Heart right ventricle (tissue), 16 donors: ENCODE measurements at regions not wholly inside any gene's neighbourhood (a gene's known extent, or its start where the extent isn't known, plus 50 kb on each side); places are given as distances from the start of the nearest gene placed in this dataset.
"Not testable (repeated sequence)": the region's sequence is repeated elsewhere in the genome, so short reads cannot be mapped to it uniquely, and the experiment has no call there.

ENCODE experiments used
- ATAC-seq, 8 donors: fragments of 200-7000 bp; cut with Tn5 transposase; one replicate each; pipeline ENCODE4 v1.9.1; 2020; ENCODE audit warnings: mild to moderate bottlenecking in 8 of 8, moderate library complexity in 8 of 8, moderate number of reproducible peaks in 1 of 8
- DNase-seq, 2 donors: peaks; one replicate each; pipeline ENCODE4 v3.0.0-alpha.2; 2020
- H3K27ac ChIP-seq, 10 donors: fragments of 200-600 bp; sonication (generic) in 2 of 10; one replicate each; pipeline versions ENCODE4 v1.5.0 to v1.8.0; 2020 to 2022; ENCODE audit warnings: mild to moderate bottlenecking in 3 of 10
- H3K27me3 ChIP-seq, 7 donors: fragments of 200-600 bp; one replicate each; pipeline ENCODE4 v1.8.0; 2021 to 2022; ENCODE audit warnings: mild to moderate bottlenecking in 2 of 7
- H3K36me3 ChIP-seq, 9 donors: fragments of 200-600 bp; sonication (generic) in 1 of 9; one replicate each; pipeline versions ENCODE4 v1.5.0 to v1.8.0; 2020 to 2022; ENCODE audit warnings: mild to moderate bottlenecking in 2 of 9
- H3K4me1 ChIP-seq, 9 donors: fragments of 200-600 bp; sonication (generic) in 1 of 9; one replicate each; pipeline versions ENCODE4 v1.5.0 to v1.8.0; 2020 to 2022; ENCODE audit warnings: mild to moderate bottlenecking in 4 of 9
- H3K4me3 ChIP-seq, 10 donors: fragments of 200-600 bp; sonication (generic) in 2 of 10; one replicate each; pipeline versions ENCODE4 v1.5.0 to v1.8.0; 2020 to 2022; ENCODE audit warnings: mild to moderate bottlenecking in 7 of 10, moderate library complexity in 2 of 10
- H3K9me3 ChIP-seq, 11 donors: fragments of 200-600 bp in 10 of 11; sonication (generic) in 2 of 11; one replicate each; pipeline versions ENCODE4 v1.5.0 to v1.8.0; 2013 to 2022; ENCODE audit warnings: mild to moderate bottlenecking in 2 of 11, control low read depth in 1 of 11, moderate library complexity in 1 of 11
- WGBS, 2 donors: extraction: QIAGEN DNeasy Blood & Tissue Kit; methylation state at CpG; one replicate each; pipeline ENCODE4 v1.1.7; 2013; ENCODE audit warnings: inconsistent platforms in 1 of 2; 5-methylcytosine and 5-hydroxymethylcytosine counted together
- intact Hi-C, 10 donors: fragments of 100-400 bp; cut with DNase I; formaldehyde crosslinking; loops; one replicate each; pipeline versions ENCODE4 v1.11.1 to v1.14.2; 2022
- TF ChIP-seq, protein P1 (sequence below), 9 donors: fragments of 200-600 bp; sonication (generic) in 2 of 9; IDR thresholded peaks; one replicate each; pipeline versions ENCODE4 v1.5.0 to v1.8.0; 2021 to 2022; ENCODE audit warnings: antibody characterized with exemption in 9 of 9, mild to moderate bottlenecking in 5 of 9, moderate library complexity in 1 of 9
- donor health status: Arrhythmogenic right ventricular cardiomyopathy.
- donor health status: ischemic (EF 13 %, LVEDD 7.1; RV severe dilation, severe dysfunction).
- donor health status: healthy with polysubstance abuse.
- donor health status: DM: no; HTN: yes; CAD: no.
- donor health status: DM: no; HTN: no; CAD: no.
- donor health status: ischemic (EF 25% LVEDD 6.9; RV normal size, moderate dysfunction).
- donor health status: ischemic (EF 25% LVEDD 5.7; RV mildly dilated, moderate dysfunction).
- donor health status: healthy.
- donor health status: DM: yes; HTN: yes; CAD: no.
- donor health status: Ischemic cardiomyopathy.
- donor health status: ischemic (EF 35%, LVEDD 5.7; RV mildly dilated, moderate dysfunction).
- donor health status: nonischemic (EF 11% LVEDD 7.7; RV severe dilation, severe dysfunction).
- donor health status: DM: yes; HTN: yes; CAD: no.
- donor health status: PGD.
- donor health status: ischemic (EF 29% LVEDD 5.4; RV normal size, mild dysfunction).
- donor health status: nonischemic (EF 23%, LVEDD 6.1; RV moderate dilation, normal function).

DNA sequence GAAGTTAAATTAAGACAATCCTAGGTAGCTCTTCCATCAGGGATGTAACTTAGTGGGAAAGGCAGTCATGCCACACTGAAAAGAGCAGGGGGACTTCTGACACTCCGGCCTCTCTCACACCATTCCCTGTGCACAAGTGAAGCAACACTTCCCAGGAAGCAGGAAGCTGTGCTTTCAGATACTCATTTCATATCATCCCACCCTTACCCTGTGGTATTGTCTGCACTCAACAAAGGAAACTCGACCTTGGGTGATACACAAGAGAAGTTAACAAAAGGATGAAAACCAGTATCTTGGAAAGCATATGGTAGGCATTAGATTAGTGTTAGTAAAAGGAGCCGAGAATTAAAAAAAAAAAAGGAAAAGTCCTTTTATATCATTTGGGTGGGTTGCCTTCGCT is 61.3 kb upstream of the MDM1 start:
- no peaks in the 10 kb centered on the region for H3K36me3 ChIP-seq
- intact Hi-C loops = no loop called here
- H3K9me3 ChIP-seq = peaks cover 0 to 12% (median 6%) of the 10 kb centered on the region in 11 donors
- H3K4me1 ChIP-seq = peaks cover 0 to 5% (median 0%) of the 10 kb centered on the region in 9 donors
- ATAC-seq (no peak), DNase-seq (no peak)
- no peaks in the 10 kb centered on the region for H3K27me3 ChIP-seq
- H3K4me3 ChIP-seq = no peak overlapping the region
- TF ChIP-seq, protein P1, sequence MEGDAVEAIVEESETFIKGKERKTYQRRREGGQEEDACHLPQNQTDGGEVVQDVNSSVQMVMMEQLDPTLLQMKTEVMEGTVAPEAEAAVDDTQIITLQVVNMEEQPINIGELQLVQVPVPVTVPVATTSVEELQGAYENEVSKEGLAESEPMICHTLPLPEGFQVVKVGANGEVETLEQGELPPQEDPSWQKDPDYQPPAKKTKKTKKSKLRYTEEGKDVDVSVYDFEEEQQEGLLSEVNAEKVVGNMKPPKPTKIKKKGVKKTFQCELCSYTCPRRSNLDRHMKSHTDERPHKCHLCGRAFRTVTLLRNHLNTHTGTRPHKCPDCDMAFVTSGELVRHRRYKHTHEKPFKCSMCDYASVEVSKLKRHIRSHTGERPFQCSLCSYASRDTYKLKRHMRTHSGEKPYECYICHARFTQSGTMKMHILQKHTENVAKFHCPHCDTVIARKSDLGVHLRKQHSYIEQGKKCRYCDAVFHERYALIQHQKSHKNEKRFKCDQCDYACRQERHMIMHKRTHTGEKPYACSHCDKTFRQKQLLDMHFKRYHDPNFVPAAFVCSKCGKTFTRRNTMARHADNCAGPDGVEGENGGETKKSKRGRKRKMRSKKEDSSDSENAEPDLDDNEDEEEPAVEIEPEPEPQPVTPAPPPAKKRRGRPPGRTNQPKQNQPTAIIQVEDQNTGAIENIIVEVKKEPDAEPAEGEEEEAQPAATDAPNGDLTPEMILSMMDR (IDR thresholded peaks at IDR 0.05) = no peak
- H3K27ac ChIP-seq = no peak overlapping the region
- 65 to 70% methylated on average over 4 of the region's 4 CpGs for WGBS, 2 donors

DNA sequence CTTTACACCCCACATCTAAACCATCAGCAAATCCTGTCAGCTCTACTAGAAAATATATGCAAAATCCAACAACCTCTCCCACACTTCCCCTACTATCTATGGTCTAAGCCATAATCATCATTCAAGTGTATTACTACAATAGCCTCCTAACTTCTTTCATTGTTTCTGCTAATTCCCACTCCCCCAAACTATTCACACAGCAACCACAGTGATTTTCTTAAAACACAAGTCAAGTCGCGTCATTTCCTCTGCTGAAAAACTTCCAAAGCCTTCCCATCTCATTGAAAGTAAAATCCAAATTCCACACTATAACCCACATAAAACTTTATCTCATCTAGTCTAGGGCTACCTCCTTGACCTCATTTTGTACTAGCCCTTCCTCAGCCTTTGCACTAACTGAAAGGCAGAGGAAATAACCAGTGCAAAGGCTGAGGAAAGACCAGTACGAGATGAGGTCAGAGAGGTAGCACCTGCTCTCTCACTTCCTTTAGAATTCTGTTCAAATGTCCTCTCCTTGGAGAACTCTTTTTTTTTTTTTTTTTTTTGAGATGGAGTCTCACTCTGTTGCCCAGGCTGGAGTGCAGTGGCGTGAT is 65.5 kb upstream of the MDM1 start:
- Histone ChIP-seq H3K27me3 (no peaks in the 10 kb centered on the region), H3K4me1 (peaks cover 0 to 15% (median 4%) of the 10 kb centered on the region in 9 donors), H3K27ac (no peak overlapping the region), H3K36me3 (no peaks in the 10 kb centered on the region), H3K4me3 (no peak overlapping the region), H3K9me3 (no peaks in the 10 kb centered on the region)
- ATAC-seq (peak in 2 of 8 donors; percentile 42 to 54), DNase-seq (no peak)
- TF ChIP-seq, protein P1 (IDR thresholded peaks at IDR 0.05) = no peak
- intact Hi-C loops = no loop called here
- whole genome bisulfite sequencing, 2 donors = 72 to 80% methylated on average over 4 of the region's 4 CpGs

DNA sequence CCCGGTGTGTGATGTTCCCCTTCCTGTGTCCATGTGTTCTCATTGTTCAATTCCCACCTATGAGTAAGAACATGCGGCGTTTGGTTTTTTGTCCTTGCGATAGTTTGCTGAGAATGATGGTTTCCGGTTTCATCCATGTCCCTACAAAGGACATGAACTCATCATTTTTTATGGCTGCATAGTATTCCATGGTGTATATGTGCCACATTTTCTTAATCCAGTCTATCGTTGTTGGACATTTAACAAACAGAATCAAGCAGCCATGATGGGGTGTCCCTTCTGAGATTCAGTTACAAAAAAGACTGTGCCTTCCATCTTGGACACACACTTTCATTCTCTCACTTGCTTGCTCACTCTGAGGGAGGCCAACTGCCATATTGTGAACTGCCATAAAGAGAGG is 66.5 kb upstream of the MDM1 start:
- H3K27me3 ChIP-seq, H3K36me3 ChIP-seq, DNase-seq, H3K27ac ChIP-seq, H3K9me3 ChIP-seq, intact Hi-C loops, ATAC-seq, H3K4me3 ChIP-seq: not testable (repeated sequence)
- peaks cover 0 to 15% (median 4%) of the 10 kb centered on the region in 9 donors for H3K4me1 ChIP-seq
- WGBS, 2 donors = 95 to 99% methylated on average over 6 of the region's 6 CpGs

DNA sequence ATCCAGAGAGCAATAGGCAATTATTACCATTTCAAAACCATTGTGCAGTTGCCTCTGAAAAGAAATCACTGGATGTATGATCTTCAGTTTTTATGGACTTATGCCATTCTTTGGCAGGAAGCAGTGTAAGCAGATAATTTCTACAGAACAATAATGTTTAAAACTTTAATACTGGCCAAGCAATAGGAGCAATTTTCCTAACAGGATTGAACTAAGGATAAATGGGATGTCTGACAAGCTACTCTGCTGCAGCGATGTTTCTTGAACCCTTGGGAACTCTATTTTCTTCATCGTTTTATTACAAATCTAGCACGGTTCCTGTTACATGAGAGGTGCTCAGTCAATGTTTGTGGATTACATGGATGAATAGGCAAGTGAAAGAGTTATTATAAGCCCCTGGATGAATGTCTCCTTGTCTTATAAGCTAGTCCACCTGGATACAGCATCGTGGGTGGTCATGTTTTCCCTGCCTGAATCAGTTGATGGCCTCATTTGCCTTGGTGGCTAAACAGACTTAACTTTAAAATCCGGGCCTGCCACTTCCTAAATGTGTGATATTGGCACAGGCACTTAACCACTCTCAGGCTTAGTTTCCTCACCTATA is 68.2 kb upstream of the MDM1 start:
- Histone ChIP-seq H3K4me1 (peaks cover 4 to 28% (median 17%) of the 10 kb centered on the region in 9 donors), H3K9me3 (no peaks in the 10 kb centered on the region), H3K27ac (peak overlapping the region in 1 of 10 donors; percentile 36), H3K4me3 (no peak overlapping the region), H3K27me3 (no peaks in the 10 kb centered on the region), H3K36me3 (no peaks in the 10 kb centered on the region)
- DNase-seq (no peak), ATAC-seq (peak in 1 of 8 donors; percentile 20)
- WGBS, 2 donors = 57 to 67% methylated on average over 5 of the region's 5 CpGs
- TF ChIP-seq, protein P1 (IDR thresholded peaks at IDR 0.05) = no peak
- intact Hi-C loops = loop anchor here in 2 of 10 donors (5.0 to 10.0 kb wide), 2 partner anchors 33 to 54 kb away; no protein-coding TSS in a partner anchor

DNA sequence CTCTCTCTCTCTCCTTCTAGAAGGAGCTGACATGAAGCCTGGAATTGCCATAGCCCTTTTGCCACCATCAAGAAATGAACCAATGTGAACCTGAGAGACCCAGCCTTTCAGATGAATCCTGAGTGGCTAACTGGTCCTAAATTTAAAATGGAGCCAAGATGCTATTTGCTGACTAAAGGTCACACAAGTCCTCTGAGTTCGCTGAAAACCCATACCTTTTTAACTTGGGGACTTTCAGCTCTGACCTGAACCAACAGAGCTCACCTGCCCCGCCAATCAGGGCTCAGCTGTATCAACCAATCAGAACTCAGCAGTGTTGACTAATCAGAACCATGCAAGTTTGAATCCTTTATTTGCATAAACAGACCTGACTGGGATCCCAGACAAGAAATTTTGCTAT is 70.3 kb upstream of the MDM1 start:
- Histone ChIP-seq H3K27ac (no peak overlapping the region), H3K27me3 (no peaks in the 10 kb centered on the region), H3K4me3 (no peak overlapping the region), H3K4me1 (peaks cover 10 to 46% (median 32%) of the 10 kb centered on the region in 9 donors), H3K9me3 (no peaks in the 10 kb centered on the region), H3K36me3 (no peaks in the 10 kb centered on the region)
- DNase-seq (no peak), ATAC-seq (no peak)
- TF ChIP-seq, protein P1 (IDR thresholded peaks at IDR 0.05) = no peak
- 97 to 100% methylated on average over 2 of the region's 2 CpGs for WGBS, 2 donors
- intact Hi-C loops = loop anchor here in 2 of 10 donors (5.0 to 10.0 kb wide), 2 partner anchors 35 to 52 kb away; no protein-coding TSS in a partner anchor
